ENCODE measurements at regions not wholly inside any gene's neighbourhood (a gene's known extent, or its start where the extent isn't known, plus 50 kb on each side); places are given as distances from the start of the nearest gene placed in this dataset.

DNA sequence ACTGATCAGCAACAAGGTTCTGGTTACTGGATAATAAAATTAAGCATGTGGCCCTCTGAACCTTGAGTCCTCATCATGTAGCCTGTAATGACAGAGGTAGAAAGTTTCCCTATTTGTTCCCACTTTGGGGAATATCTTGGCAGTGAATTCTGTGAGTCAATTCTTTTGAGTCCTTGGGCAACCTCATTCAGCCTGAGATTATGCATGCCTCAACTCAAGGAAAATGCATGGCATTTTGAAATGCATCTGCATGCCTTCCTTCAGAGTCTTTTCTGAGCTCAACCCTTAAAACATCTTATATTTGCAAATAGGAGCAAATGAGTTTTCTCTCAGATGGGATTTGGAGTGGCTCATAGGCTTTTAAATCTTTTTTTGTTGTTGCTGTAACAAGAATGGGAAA, 218.1 kb upstream of the CD180 start:
- no peak for TF ChIP-seq SIN3A (IDR thresholded peaks at IDR 0.05; ENCODE audit: borderline replicate concordance, insufficient read depth, low read length)

DNA sequence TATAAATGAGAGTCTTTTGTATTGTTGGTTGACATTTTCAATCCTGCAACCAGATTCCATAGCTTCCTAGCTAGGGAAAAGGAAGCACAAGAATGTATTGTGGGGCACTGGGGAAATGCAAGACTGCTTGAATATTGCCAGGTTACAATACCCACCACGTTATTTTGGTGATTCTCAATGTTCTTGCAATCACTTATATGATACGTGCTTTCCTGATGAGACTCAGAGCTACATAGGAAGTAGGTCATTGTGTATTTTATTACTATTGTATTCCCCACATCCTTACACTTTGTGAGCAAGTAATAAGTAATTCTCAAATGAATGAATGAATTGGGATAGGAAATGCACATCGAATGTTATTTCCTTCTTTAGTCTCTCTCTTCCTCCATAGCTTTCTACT, 217.1 kb upstream of the CD180 start:
- TF ChIP-seq TAF1 (IDR thresholded peaks at IDR 0.05; ENCODE audit: borderline replicate concordance, insufficient read depth, low read length) (no peak), SIN3A (IDR thresholded peaks at IDR 0.05; ENCODE audit: borderline replicate concordance, insufficient read depth, low read length) (no peak), FOXP2 (optimal IDR thresholded peaks at IDR 0.05; ENCODE audit: borderline replicate concordance, extremely low read depth, extremely low read length, insufficient read depth) (no peak), POLR2AphosphoS5 (IDR thresholded peaks at IDR 0.05; ENCODE audit: low read depth, low read length) (no peak)
- TF ChIP-seq, protein P1, sequence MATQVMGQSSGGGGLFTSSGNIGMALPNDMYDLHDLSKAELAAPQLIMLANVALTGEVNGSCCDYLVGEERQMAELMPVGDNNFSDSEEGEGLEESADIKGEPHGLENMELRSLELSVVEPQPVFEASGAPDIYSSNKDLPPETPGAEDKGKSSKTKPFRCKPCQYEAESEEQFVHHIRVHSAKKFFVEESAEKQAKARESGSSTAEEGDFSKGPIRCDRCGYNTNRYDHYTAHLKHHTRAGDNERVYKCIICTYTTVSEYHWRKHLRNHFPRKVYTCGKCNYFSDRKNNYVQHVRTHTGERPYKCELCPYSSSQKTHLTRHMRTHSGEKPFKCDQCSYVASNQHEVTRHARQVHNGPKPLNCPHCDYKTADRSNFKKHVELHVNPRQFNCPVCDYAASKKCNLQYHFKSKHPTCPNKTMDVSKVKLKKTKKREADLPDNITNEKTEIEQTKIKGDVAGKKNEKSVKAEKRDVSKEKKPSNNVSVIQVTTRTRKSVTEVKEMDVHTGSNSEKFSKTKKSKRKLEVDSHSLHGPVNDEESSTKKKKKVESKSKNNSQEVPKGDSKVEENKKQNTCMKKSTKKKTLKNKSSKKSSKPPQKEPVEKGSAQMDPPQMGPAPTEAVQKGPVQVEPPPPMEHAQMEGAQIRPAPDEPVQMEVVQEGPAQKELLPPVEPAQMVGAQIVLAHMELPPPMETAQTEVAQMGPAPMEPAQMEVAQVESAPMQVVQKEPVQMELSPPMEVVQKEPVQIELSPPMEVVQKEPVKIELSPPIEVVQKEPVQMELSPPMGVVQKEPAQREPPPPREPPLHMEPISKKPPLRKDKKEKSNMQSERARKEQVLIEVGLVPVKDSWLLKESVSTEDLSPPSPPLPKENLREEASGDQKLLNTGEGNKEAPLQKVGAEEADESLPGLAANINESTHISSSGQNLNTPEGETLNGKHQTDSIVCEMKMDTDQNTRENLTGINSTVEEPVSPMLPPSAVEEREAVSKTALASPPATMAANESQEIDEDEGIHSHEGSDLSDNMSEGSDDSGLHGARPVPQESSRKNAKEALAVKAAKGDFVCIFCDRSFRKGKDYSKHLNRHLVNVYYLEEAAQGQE (IDR thresholded peaks at IDR 0.05; ENCODE audit: insufficient read depth in 1 of 2, low read depth in 2 of 2, low read length in 2 of 2), result no peak

DNA sequence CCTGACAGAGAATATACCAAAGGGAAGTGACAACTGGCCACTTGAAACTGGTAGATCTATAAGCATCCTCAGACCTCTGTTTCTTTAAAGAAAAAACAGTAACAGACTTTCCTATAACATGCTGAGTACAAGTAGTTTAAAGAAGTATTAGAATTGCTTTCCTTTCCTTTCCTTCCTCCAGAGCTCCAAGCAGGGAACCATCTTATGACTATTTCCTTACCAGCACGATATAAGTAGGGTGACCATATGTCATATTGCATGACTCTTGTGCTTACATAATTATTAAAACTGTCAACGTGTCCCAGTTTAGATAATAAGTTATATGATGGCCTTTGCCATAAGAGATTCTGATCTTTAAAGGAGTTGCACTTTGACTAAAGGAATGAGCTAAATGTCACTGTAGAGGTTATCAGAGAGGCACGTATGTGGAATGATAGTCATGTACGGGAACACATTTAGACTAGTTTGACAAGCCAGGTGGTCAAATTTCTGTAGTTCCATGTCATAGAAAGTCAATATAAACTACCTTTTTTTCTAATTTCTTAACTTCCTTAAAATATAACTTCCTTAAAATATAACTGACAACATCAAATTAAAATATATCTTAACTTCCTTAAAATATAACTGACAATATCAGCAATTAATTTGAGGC, 212.7 kb upstream of the CD180 start:
- TF ChIP-seq POLR2AphosphoS5 (IDR thresholded peaks at IDR 0.05; ENCODE audit: low read depth, low read length), result no peak
- TF ChIP-seq SIN3A (IDR thresholded peaks at IDR 0.05; ENCODE audit: borderline replicate concordance, insufficient read depth, low read length), result no peak
- no peak for TF ChIP-seq TAF1 (IDR thresholded peaks at IDR 0.05; ENCODE audit: borderline replicate concordance, insufficient read depth, low read length)

DNA sequence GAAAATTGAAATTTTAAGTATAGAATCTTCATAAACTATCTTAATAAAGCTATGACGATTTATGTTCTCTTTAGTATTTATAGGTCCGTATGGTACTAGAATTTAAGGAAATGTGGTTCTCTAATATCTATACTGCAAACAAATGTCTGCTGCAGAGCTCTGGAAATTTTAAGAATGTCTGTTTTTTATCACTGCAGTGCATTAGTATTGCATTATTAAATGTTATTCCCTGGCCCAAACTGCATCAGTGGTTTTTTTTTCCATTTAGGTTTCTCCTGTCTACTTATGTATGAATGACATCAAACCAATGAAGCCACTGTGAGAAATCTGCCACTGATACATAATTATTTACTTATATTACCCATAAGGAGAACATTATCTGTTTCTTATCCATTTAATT, 211.4 kb upstream of the CD180 start:
- no peak for TF ChIP-seq POLR2AphosphoS5 (IDR thresholded peaks at IDR 0.05; ENCODE audit: low read depth, low read length)
- no peak for TF ChIP-seq TAF1 (IDR thresholded peaks at IDR 0.05; ENCODE audit: borderline replicate concordance, insufficient read depth, low read length)
- TF ChIP-seq FOXP2 (optimal IDR thresholded peaks at IDR 0.05; ENCODE audit: borderline replicate concordance, extremely low read depth, extremely low read length, insufficient read depth), result no peak
- TF ChIP-seq, protein P1 (IDR thresholded peaks at IDR 0.05; ENCODE audit: insufficient read depth in 1 of 2, low read depth in 2 of 2, low read length in 2 of 2), result no peak
- no peak for TF ChIP-seq SIN3A (IDR thresholded peaks at IDR 0.05; ENCODE audit: borderline replicate concordance, insufficient read depth, low read length)

DNA sequence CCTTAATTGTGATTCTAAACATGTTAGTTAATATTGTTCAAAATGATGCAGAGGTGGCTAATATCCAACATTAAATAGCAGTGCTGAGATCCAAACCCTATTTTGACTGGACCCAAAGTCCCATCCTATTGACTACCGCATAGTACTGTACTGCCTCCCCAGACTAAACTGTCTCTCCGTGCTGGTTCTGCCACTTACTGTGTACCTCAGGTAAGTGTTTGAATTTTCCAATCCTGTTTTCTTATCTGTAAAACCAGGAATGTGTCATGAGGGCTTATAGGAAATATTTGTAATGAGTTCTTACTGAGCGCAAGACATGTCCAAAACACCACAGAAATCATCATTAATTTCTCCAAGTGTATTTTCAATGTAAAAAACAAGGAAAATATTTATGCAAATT, 209.2 kb upstream of the CD180 start:
- TF ChIP-seq TAF1 (IDR thresholded peaks at IDR 0.05; ENCODE audit: borderline replicate concordance, insufficient read depth, low read length) (no peak), SIN3A (IDR thresholded peaks at IDR 0.05; ENCODE audit: borderline replicate concordance, insufficient read depth, low read length) (no peak), POLR2AphosphoS5 (IDR thresholded peaks at IDR 0.05; ENCODE audit: low read depth, low read length) (no peak), FOXP2 (optimal IDR thresholded peaks at IDR 0.05; ENCODE audit: borderline replicate concordance, extremely low read depth, extremely low read length, insufficient read depth) (no peak)
- TF ChIP-seq, protein P1 (IDR thresholded peaks at IDR 0.05; ENCODE audit: insufficient read depth in 1 of 2, low read depth in 2 of 2, low read length in 2 of 2), result no peak

DNA sequence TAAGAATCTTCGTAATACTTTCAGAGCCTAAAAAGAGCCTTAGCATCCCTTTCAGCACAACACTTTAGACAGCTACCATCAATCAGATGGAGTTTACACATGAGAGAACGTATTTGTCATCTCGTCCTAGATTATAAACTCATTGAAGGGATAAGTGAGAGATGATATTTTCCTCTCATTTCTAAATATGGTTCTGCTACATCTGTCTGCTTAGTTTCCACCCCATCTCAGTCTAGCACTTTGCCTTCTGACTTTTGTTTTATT, 208.4 kb upstream of the CD180 start:
- TF ChIP-seq SIN3A (IDR thresholded peaks at IDR 0.05; ENCODE audit: borderline replicate concordance, insufficient read depth, low read length) (no peak), TAF1 (IDR thresholded peaks at IDR 0.05; ENCODE audit: borderline replicate concordance, insufficient read depth, low read length) (no peak), FOXP2 (optimal IDR thresholded peaks at IDR 0.05; ENCODE audit: borderline replicate concordance, extremely low read depth, extremely low read length, insufficient read depth) (no peak), POLR2AphosphoS5 (IDR thresholded peaks at IDR 0.05; ENCODE audit: low read depth, low read length) (no peak)
- TF ChIP-seq, protein P1 (IDR thresholded peaks at IDR 0.05; ENCODE audit: insufficient read depth in 1 of 2, low read depth in 2 of 2, low read length in 2 of 2), result no peak

Data from PFSK-1 (cell line).